ENCODE measurements at regions not wholly inside any gene's neighbourhood (a gene's known extent, or its start where the extent isn't known, plus 50 kb on each side); places are given as distances from the start of the nearest gene placed in this dataset.
"Not testable (repeated sequence)": the region's sequence is repeated elsewhere in the genome, so short reads cannot be mapped to it uniquely, and the experiment has no call there.

GRCh38 chr15:62849316-62850106 is 193.0 kb upstream of the TPM1 start:
- DNase-seq = no peak

- no peak for DNase-seq
Observed at GRCh38 chr15:62850318-62850717, 192.2 kb upstream of the TPM1 start.

GRCh38 chr15:62850791-62851291 is 191.7 kb upstream of the TPM1 start:
- no peak for DNase-seq

- DNase-seq = no peak
Observed at GRCh38 chr15:62853114-62853840, 189.3 kb upstream of the TPM1 start.

- DNase-seq = no peak
Observed at GRCh38 chr15:62853841-62854225, 188.7 kb upstream of the TPM1 start.

- DNase-seq = no peak
Observed at GRCh38 chr15:62854420-62855084, 188.0 kb upstream of the TPM1 start.

- no peak for DNase-seq
Observed at GRCh38 chr15:62855085-62855476, 187.5 kb upstream of the TPM1 start.

- DNase-seq = no peak
Observed at GRCh38 chr15:62856466-62857246, 185.9 kb upstream of the TPM1 start.

- DNase-seq = no peak
Observed at GRCh38 chr15:62857411-62857853, 185.1 kb upstream of the TPM1 start.

- DNase-seq = no peak
Observed at GRCh38 chr15:62858343-62858742, 184.2 kb upstream of the TPM1 start.

- DNase-seq = no peak
Observed at GRCh38 chr15:62862717-62863116, 179.8 kb upstream of the TPM1 start.

- DNase-seq = no peak
Observed at GRCh38 chr15:62866366-62866765, 176.2 kb upstream of the TPM1 start.

- no peak for DNase-seq
Observed at GRCh38 chr15:62867844-62868243, 174.7 kb upstream of the TPM1 start.

- no peak for DNase-seq
Observed at GRCh38 chr15:62868507-62868906, 174.0 kb upstream of the TPM1 start.

- DNase-seq = no peak
Observed at GRCh38 chr15:62869116-62869515, 173.4 kb upstream of the TPM1 start.

- no peak for DNase-seq
Observed at GRCh38 chr15:62870216-62870615, 172.3 kb upstream of the TPM1 start.

GRCh38 chr15:62870701-62871100 is 171.8 kb upstream of the TPM1 start:
- not testable (repeated sequence) for DNase-seq

- no peak for DNase-seq
Observed at GRCh38 chr15:62873203-62873602, 169.3 kb upstream of the TPM1 start.

GRCh38 chr15:62874064-62874463 is 168.5 kb upstream of the TPM1 start:
- DNase-seq = no peak

GRCh38 chr15:62874959-62875625 is 167.5 kb upstream of the TPM1 start:
- no peak for DNase-seq

GRCh38 chr15:62875626-62876021 is 166.9 kb upstream of the TPM1 start:
- DNase-seq = no peak

- no peak for DNase-seq
Observed at GRCh38 chr15:62877276-62877857, 165.2 kb upstream of the TPM1 start.

Data from bone marrow (tissue), 2 donors.